HG03460 (cell line): ENCODE measurements at regions not wholly inside any gene's neighbourhood (a gene's known extent, or its start where the extent isn't known, plus 50 kb on each side); places are given as distances from the start of the nearest gene placed in this dataset.
"Not testable (repeated sequence)": the region's sequence is repeated elsewhere in the genome, so short reads cannot be mapped to it uniquely, and the experiment has no call there.

ENCODE experiments used
- ATAC-seq: cut with Tn5 transposase; IDR thresholded peaks from one replicate; pipeline ENCODE4 v1.9.1; 2021; ENCODE audit not compliant: unreplicated experiment

GRCh38 chr14:51341338-51341737, 101.3 kb downstream of the TMX1 start:
- ATAC-seq: no peak

DNA sequence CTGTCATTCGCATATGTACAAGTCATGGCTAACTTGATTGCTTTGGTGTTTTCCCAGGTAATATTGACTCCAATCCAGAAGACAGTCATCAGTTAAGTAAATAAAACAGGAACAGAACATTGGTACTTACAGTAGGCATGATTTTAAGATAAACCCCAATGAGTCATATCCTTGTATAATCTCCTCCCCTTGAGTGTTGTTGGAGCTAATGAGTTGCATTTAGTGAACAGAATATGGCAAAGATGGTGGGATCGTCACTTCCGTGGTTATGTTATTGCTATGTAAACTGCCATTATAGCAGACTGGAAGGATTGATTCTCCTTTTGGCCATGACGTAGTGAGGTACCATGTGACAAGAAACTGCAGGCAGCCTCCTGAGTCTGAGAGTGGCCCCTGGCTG, 102.2 kb downstream of the TMX1 start:
- no peak for ATAC-seq

DNA sequence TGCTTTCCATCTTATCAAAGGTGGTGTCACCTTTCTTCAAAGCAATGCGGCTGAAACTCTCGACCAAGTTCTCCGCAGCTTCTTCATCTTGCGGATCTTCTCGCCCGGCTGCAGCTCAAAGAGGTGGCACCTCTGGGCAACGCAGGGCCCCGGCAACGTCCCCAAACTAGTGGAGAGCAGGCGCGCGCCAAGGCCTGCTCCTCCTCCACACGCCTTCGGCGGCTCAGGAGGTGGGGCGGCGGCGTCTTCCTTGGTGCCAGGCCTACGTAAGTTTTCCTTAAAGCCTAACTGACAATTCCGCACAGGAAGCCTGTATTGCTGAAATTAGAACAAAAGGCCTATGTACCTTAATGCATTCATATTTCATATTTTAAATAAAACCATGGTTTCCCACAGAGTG, 112.0 kb downstream of the TMX1 start:
- no peak for ATAC-seq

DNA sequence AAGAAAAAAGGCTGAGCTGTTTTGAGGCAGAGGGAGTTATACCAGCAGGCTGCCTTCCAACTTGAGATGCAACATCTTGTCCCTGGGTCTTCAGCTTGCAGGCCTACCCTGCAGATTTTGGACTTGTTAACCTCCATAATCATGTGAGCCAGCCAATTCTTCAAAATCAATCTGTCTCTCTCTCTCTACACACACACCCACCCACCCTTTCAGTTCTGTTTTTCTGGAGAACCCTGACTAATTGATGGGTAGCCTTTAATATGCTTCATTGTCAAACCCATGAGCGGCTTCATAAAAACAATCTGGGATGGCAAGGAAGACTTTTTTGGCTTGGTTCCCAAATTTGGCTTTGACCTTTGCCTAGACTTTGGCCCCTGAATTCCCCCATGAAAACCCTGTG, 113.9 kb downstream of the TMX1 start:
- ATAC-seq: no peak

GRCh38 chr14:51354846-51355245, 114.8 kb downstream of the TMX1 start:
- ATAC-seq: no peak

- ATAC-seq: no peak
Observed at GRCh38 chr14:51356381-51356780, 116.3 kb downstream of the TMX1 start.

DNA sequence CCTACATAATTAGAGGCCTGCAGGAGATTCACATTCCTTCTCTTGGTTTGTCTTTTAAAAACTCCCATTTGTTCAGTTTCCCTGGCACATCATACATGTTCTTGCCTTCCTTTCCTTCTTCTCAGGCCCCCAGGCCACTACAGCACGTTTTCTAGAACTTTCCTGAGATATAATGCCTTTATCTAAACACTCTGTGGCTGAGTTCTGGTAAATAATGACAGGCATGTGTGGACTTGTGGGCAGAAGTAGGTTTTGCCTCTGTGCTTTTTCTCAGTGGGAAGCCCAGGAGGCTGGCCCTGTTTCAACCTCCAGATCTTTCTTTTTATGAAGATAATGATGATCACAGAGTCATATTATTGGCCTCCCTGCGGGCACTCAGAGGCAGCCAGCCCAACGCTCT, 117.2 kb downstream of the TMX1 start:
- no peak for ATAC-seq

DNA sequence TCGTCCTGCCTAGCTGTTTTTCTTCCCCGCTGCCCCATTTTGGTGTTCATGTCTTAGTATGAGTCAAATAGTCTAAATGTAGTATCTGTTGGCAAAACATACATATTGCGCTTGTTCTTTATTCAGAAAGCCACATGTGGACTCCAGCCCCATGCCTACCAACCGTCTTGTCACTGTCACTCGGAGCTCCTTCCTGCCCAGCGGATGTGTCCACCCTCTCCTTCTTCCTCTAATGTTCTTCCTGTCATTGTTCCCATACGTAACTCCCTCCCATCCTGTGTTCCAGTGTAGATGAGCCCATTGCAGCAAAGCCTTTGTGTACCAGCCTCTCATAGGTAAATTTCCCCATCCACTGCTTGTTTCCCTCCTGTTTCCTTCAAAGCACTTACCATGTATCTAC, 120.5 kb downstream of the TMX1 start:
- ATAC-seq: no peak

DNA sequence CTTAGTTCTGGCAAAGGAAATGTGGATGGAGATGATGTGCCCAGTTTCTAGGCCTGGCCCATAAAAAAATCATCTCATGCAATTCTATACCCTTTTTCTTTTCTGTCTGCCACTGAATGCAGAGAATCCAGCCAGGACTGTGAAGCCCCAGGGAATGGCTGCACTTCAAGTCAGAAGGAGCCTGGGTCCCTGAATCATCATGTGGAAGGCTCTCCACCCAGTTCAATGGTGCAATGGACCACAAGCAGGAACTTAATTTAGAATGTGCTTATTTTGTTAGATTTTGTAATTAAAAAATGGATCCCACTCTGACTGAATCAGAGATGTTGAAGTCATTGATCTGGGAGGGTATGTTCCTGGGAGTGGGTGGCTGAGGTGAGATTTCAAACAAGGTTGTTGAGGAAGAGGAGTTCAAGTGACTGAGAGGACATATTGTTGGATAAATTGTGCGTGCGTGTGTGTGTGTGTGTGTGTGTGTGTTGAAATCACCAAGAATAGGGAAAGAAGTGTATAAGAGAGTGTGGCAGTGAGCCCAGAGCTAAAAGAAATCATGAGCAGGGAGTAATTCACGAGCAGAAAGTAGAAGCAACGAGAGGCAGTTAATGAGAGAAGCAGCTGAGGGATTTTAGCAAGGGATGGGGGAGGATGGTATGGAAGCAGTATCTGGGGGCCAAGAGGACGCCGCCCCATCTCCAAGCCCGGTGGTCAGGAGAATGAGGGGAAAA, 125.4 kb downstream of the TMX1 start:
- no peak for ATAC-seq

DNA sequence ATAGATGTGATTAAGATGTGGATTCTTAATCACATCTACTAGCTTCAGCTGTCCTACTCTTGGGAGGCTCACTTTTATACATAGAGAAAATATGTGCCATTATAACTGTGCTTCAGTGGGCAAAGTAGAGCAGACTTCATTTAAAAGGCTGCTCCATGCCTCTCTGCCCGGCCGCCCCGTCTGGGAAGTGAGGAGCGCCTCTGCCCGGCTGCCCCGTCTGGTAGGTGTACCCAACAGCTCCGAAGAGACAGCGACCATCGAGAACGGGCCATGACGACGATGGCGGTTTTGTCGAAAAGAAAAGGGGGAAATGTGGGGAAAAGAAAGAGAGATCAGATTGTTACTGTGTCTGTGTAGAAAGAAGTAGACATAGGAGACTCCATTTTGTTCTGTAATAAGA, 126.4 kb downstream of the TMX1 start:
- ATAC-seq: not testable (repeated sequence)

GRCh38 chr14:51366866-51367599, 127.0 kb downstream of the TMX1 start:
- not testable (repeated sequence) for ATAC-seq

DNA sequence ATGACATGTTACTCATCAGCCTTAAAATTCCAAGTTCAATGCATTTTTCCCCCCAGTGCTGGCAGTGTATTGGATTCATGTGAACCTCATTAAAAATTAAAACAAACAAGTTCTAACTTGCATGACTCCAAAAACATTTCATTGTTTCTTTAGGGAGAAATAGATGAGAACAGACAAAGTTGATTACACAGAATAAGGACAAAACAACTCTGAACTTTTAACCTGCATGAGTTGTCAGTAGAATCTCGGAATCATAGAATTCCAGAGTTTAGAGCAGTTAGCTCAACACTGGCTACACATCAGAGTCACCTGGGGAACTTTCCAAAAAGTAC, 127.5 kb downstream of the TMX1 start:
- ATAC-seq: no peak

DNA sequence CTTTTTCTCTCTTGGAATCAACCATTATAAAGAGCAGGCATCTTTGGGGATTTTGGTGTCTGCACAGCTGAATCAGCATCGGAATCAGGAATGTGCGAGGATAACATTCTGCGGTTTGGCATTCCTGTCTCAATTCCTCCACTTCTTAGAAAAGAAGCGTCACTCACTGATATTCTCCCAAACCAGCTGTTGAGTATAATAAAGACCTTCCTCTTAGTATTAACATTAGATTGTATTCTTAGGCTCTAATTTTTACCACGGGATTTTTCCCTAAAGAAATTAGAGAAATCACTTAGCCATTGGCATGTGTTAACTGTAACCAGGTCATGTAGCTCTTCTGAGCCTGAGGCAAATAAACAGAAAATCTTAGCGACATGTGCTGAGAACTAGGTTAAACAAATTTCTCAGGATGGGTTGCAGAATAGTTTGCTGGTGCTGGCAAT, 128.7 kb downstream of the TMX1 start:
- no peak for ATAC-seq

DNA sequence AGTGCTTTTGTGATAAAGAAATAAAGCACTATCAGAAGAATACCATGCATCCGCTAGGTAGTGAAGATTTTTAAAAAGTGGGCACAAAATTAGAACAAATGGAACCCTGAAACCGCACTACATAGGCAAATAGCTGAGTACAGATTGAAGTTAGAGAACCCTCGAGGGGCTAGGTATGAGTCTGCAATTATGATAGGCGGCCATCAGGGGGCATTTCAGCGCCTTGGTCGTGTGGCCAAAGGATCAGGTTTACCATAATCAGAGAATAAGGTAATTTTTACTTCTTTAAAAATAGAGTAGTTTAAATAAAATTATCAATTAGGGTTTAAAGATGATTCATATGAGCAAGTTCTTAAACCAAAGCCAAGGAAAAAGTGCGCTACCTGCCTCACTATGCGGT, 129.8 kb downstream of the TMX1 start:
- ATAC-seq: no peak

GRCh38 chr14:51370758-51371386, 130.8 kb downstream of the TMX1 start:
- no peak for ATAC-seq

GRCh38 chr14:51377186-51377585, 137.1 kb downstream of the TMX1 start:
- not testable (repeated sequence) for ATAC-seq

GRCh38 chr14:51382506-51382905, 142.5 kb downstream of the TMX1 start:
- no peak for ATAC-seq

DNA sequence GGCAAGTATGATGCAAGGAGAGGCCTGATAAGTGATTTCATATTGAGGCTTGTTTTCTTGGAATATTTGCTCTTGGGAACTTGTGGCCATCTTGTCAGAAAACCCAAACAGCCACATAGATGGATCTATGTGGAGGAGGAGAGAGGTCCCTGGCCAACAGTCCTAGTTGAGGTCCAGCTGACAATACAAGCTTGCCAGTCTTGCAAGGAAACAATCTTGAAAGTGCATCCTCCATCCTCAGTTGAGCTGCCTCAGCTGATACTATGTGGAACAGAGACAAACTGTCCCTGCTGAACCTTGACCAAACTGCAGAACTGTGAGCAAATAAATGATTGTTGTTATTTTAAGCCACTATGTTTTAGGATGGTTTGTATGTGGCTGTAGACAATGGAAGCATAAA, 146.4 kb downstream of the TMX1 start:
- no peak for ATAC-seq

DNA sequence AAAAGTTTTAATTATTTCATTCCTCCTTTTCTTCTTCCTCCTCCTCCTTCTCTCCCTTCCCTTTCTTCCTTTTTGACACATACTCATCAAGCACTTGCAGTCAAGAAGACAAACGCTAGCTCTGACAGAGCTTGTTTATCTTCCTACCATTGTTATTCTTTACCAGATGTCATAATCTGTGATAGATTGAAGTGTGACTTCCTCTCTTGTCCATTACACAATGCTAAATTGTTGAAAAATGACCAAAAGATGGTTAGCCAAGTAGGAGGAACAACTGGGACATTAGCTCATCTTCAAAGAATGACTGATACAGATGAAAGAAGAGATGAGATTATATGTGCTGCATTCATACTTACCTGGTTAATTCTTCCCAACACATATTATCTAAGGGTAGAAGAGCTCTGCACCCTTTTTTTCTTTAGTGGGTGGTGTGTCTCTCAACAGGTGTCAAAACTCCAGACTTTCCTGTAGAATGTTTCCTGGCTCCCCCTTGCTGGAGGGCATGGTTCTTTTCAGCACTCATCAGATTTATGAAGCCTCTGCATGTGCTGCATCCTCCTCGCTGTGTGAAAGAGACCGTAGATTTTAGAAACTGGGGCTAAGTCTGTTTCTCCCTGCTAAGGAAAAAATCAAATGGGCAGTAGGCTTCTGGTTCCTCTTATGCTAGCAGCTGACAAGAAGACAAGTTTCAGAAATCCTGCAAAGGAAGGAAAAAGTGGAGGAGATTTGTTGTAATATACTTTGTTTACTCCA, 147.1 kb downstream of the TMX1 start:
- ATAC-seq: no peak

- no peak for ATAC-seq
Observed at GRCh38 chr14:51392416-51392815, 152.4 kb downstream of the TMX1 start.

DNA sequence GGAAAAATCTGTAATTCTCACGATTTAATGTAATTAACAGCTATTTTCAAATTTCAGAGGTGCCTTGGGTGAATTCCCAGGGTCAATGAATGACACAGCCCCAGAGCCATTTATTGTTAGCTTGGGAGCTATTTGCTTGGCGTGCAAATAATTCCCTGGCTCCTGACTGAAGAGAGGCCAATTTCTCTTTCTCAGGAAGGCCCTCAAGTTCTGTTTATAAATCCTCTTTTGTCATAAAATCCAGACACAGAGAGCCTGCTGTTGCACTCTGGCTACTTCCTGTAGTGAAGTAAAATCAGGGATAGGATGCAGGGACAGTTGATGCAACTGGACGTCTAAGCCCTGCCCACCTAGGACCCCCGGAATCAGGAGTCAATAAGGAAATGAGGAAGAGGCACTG, 154.3 kb downstream of the TMX1 start:
- ATAC-seq: no peak

- ATAC-seq: no peak
Observed at GRCh38 chr14:51394804-51395203, 154.8 kb downstream of the TMX1 start.
